Peyer's patch (tissue), 4 donors: ENCODE measurements at regions not wholly inside any gene's neighbourhood (a gene's known extent, or its start where the extent isn't known, plus 50 kb on each side); places are given as distances from the start of the nearest gene placed in this dataset.
A peak's percentile ranks its signal among the peaks of the same experiment; 100 is the strongest.

Experiments used
- DNase-seq, 3 donors: peaks; one replicate each; pipeline ENCODE4 v3.0.0-alpha.2; 2017 to 2019
- H3K27ac ChIP-seq, 4 donors: fragments of 200-600 bp; sonication (generic); one replicate each; pipeline ENCODE4 v1.5.1; 2016 to 2019
- H3K27me3 ChIP-seq, 2 donors: fragments of 200-600 bp; sonication (generic); one replicate each; pipeline ENCODE4 v1.5.1; 2019
- H3K36me3 ChIP-seq, 3 donors: fragments of 200-600 bp; sonication (generic); one replicate each; pipeline ENCODE4 v1.5.1; 2016 to 2019
- H3K4me1 ChIP-seq, 4 donors: fragments of 200-600 bp; sonication (generic); one replicate each; pipeline ENCODE4 v1.5.1; 2016 to 2019
- H3K4me3 ChIP-seq, 4 donors: fragments of 200-600 bp; sonication (generic); 1 replicate in 3 of 4; 2 replicates in 1 of 4; pipeline ENCODE4 v1.5.1; 2016 to 2019; ENCODE audit warnings: mild to moderate bottlenecking in 1 of 4
- H3K9me3 ChIP-seq, 4 donors: fragments of 200-600 bp; sonication (generic); one replicate each; pipeline ENCODE4 v1.5.1; 2016 to 2019; ENCODE audit warnings: mild to moderate bottlenecking in 1 of 4
- POLR2A ChIP-seq, 2 donors: fragments of 450-650 bp; IDR thresholded peaks; one replicate each; pipeline ENCODE4 v1.5.1; 2017; ENCODE audit warnings: antibody characterized with exemption in 2 of 2, mild to moderate bottlenecking in 2 of 2, moderate library complexity in 2 of 2
- TF ChIP-seq, protein P1 (sequence below), 6 experiments: fragments of 450-650 bp in 4 of 6; fragments of 200-600 bp in 2 of 6; sonication (generic) in 1 of 6; IDR thresholded peaks; one replicate each; pipeline ENCODE4 v1.5.1; 2017 to 2019; ENCODE audit warnings: antibody characterized with exemption in 6 of 6, mild to moderate bottlenecking in 3 of 6, moderate library complexity in 1 of 6

DNA sequence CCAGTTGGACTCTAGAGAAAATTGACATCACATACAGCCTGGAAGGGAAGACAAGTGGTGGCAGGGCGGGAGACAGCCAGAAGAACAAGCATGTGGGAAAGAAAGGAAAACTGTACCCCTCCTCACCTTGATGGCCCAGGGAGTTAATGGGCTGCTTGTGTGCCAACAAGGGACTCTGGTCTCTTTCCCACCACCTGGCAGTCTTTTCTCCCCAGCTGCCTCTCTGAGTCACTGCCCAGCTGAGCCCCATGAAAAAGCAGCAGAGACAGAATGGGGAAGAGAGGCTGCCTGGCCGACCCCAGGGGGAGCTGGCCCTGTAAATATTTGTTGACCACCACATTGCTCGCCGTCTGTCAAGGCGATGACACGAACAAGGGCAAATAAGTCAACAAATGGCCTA is 359.4 kb downstream of the ENC1 start:
- Histone ChIP-seq H3K27me3 (no peaks in the 10 kb centered on the region), H3K36me3 (no peaks in the 10 kb centered on the region), H3K4me1 (no peaks in the 10 kb centered on the region), H3K27ac (no peak overlapping the region), H3K4me3 (no peak overlapping the region), H3K9me3 (no peaks in the 10 kb centered on the region)
- no peak for TF ChIP-seq POLR2A (IDR thresholded peaks at IDR 0.05)
- TF ChIP-seq, protein P1, sequence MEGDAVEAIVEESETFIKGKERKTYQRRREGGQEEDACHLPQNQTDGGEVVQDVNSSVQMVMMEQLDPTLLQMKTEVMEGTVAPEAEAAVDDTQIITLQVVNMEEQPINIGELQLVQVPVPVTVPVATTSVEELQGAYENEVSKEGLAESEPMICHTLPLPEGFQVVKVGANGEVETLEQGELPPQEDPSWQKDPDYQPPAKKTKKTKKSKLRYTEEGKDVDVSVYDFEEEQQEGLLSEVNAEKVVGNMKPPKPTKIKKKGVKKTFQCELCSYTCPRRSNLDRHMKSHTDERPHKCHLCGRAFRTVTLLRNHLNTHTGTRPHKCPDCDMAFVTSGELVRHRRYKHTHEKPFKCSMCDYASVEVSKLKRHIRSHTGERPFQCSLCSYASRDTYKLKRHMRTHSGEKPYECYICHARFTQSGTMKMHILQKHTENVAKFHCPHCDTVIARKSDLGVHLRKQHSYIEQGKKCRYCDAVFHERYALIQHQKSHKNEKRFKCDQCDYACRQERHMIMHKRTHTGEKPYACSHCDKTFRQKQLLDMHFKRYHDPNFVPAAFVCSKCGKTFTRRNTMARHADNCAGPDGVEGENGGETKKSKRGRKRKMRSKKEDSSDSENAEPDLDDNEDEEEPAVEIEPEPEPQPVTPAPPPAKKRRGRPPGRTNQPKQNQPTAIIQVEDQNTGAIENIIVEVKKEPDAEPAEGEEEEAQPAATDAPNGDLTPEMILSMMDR (IDR thresholded peaks at IDR 0.05): no peak
- DNase-seq: no peak

DNA sequence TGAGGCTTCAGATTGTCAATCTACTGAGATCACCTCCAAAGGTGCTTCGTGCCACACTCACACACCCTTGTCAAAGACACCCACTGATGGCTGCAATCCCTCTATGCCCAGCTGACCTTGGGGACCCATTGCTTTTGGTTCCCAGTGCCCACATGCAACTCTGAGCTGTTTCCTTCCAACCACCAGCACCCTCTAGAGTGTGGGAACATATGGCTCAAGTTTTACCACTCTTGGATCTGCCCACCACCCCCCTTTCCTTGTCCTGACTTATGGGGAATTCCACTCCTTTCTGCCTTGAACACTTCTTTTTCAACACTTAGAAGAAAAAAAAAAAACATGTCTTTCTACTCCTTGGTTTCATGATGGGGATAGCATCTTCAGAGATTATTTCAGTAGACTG is 360.2 kb downstream of the ENC1 start:
- Histone ChIP-seq H3K27me3 (no peaks in the 10 kb centered on the region), H3K4me3 (no peak overlapping the region), H3K36me3 (no peaks in the 10 kb centered on the region), H3K27ac (no peak overlapping the region), H3K4me1 (no peaks in the 10 kb centered on the region), H3K9me3 (no peaks in the 10 kb centered on the region)
- DNase-seq: no peak
- TF ChIP-seq, protein P1 (IDR thresholded peaks at IDR 0.05): no peak
- no peak for TF ChIP-seq POLR2A (IDR thresholded peaks at IDR 0.05)

DNA sequence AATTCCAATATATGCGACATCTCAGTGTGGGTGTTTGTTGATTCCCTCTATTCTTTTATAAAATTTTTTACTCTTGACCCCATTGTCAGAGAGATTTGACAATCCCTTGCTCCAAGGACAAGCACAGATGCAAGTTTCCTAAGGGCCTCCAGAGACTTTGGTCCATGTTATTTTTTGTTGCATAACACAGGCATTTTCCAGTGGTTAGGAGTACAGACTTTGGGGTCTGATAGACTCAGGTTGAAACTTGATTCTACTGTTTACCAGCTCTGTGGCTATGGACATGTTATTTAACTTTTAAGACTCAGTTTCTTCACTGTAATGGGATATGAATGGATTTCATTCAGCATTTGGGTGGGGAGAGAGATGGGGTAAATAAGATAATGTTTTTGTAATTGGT is 361.3 kb downstream of the ENC1 start:
- no peak overlapping the region for H3K4me3 ChIP-seq
- no peak overlapping the region for H3K27ac ChIP-seq
- DNase-seq: no peak
- H3K27me3 ChIP-seq: no peaks in the 10 kb centered on the region
- TF ChIP-seq POLR2A (IDR thresholded peaks at IDR 0.05): no peak
- TF ChIP-seq, protein P1 (IDR thresholded peaks at IDR 0.05): no peak
- H3K36me3 ChIP-seq: no peaks in the 10 kb centered on the region
- no peaks in the 10 kb centered on the region for H3K9me3 ChIP-seq
- no peaks in the 10 kb centered on the region for H3K4me1 ChIP-seq

DNA sequence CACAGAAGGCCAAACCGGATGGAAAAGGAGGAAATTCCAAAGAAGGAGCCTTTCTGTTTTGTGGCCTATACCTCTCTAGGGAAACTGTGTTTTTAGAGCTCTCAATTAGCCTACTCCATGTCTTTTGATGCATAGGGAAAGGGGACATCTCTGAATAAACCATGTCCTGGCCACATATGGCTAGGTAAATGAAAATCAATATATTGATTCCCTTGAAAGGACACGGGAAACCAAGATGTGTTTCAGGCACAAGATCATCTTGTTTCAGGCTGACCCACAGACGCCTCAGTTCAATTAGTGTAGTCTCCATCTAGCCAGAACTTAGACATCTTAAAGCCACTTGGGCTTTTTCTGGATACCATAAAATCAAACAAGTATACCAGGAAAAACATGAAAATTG is 363.1 kb downstream of the ENC1 start:
- H3K36me3 ChIP-seq: no peaks in the 10 kb centered on the region

DNA sequence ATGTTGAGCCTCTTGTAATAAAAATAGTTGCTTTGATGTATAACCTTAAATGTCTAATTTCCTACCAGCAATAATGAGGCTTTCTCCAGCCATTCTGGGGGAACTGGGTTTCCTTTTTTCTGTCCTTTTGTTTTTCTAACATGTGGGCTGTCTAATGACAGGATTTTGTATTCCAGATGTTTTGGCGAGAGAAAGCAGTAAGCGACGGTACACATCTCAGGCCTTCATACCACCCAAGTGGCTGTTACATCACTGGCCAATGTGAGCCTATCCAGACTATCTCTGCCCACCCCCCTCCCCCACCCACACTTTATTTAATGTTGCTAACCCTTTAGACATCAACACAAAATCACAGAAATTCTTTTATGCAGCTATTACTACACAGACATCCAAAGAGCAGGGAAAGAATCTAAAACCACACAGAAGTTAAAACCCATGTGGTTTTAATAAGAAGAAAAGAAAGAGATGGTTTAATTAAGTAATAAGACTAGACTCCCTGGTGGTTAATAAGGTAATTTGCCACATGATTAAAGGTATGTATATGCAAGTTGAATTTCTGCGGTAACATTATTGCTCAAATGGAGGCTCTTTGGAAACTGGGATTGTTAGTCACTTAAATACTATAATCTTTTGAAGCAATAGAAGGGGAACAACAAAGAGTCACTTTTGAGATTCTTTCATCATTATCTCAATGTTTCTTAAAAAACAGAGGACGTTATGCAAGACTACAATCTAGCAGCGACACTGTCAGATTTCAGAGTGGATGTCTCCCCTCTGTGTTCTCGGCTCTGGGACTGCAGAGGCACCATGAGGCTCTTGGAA is 365.1 kb downstream of the ENC1 start:
- Histone ChIP-seq H3K36me3 (no peaks in the 10 kb centered on the region), H3K4me1 (no peaks in the 10 kb centered on the region), H3K9me3 (no peaks in the 10 kb centered on the region), H3K27ac (peak overlapping the region in 3 of 4 donors; percentile 24 to 48 (median 25)), H3K27me3 (no peaks in the 10 kb centered on the region), H3K4me3 (no peak overlapping the region)
- DNase-seq: no peak
- TF ChIP-seq, protein P1 (IDR thresholded peaks at IDR 0.05): no peak
- TF ChIP-seq POLR2A (IDR thresholded peaks at IDR 0.05): no peak

More for the DNA sequence above, 363.1 kb downstream of the ENC1 start:
- TF ChIP-seq, protein P1 (IDR thresholded peaks at IDR 0.05): no peak
- no peak for TF ChIP-seq POLR2A (IDR thresholded peaks at IDR 0.05)
- Histone ChIP-seq H3K4me3 (no peak overlapping the region), H3K4me1 (no peaks in the 10 kb centered on the region), H3K27ac (no peak overlapping the region), H3K9me3 (no peaks in the 10 kb centered on the region), H3K27me3 (no peaks in the 10 kb centered on the region)
- no peak for DNase-seq
